Choroid plexus epithelial cell (primary cell): ENCODE measurements at regions not wholly inside any gene's neighbourhood (a gene's known extent, or its start where the extent isn't known, plus 50 kb on each side); places are given as distances from the start of the nearest gene placed in this dataset.

Source experiments
- DNase-seq: peaks from one replicate; pipeline ENCODE4 v3.0.0-alpha.2; 2010; ENCODE audit warnings: low read depth
- H3K4me3 ChIP-seq: 2 replicates; pipeline ENCODE4 v1.5.1; 2011; ENCODE audit warnings: low read depth, mild to moderate bottlenecking, control low read depth, low read length, moderate library complexity
- TF ChIP-seq, protein P1 (sequence below): conservative IDR thresholded peaks from 2 replicates; pipeline ENCODE4 v1.5.1; 2011; ENCODE audit warnings: low read depth, mild to moderate bottlenecking, control low read depth, inconsistent platforms, low read length, moderate library complexity

- TF ChIP-seq, protein P1, sequence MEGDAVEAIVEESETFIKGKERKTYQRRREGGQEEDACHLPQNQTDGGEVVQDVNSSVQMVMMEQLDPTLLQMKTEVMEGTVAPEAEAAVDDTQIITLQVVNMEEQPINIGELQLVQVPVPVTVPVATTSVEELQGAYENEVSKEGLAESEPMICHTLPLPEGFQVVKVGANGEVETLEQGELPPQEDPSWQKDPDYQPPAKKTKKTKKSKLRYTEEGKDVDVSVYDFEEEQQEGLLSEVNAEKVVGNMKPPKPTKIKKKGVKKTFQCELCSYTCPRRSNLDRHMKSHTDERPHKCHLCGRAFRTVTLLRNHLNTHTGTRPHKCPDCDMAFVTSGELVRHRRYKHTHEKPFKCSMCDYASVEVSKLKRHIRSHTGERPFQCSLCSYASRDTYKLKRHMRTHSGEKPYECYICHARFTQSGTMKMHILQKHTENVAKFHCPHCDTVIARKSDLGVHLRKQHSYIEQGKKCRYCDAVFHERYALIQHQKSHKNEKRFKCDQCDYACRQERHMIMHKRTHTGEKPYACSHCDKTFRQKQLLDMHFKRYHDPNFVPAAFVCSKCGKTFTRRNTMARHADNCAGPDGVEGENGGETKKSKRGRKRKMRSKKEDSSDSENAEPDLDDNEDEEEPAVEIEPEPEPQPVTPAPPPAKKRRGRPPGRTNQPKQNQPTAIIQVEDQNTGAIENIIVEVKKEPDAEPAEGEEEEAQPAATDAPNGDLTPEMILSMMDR, result no peak
These were observed 178.9 kb upstream of the SPRY1 start for GRCh38 chr4:123217664-123218063.

DNA sequence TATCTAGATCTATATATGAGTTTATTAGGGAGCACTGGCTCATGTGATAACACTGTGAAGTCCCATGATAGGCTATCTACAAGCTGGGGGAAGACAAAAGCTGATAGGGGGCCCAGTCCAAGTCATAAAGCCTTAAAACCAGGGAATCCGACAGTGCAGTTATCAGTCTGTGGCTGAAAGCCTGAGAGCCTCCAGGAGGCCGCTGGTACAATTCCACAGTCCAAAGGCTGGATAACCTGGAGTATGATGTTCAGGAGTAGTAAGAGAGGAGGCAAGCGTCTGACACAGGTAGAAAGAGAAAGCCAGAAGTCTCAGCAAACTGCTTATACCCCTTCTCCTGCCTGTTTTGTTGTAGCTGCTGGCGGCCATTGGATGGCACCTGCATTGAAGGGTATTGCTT, 177.6 kb upstream of the SPRY1 start:
- TF ChIP-seq, protein P1, result no peak
- H3K4me3 ChIP-seq, result no peak overlapping the region
- DNase-seq, result no peak

More at GRCh38 chr4:123217664-123218063, 178.9 kb upstream of the SPRY1 start:
- no peak for DNase-seq
- no peak overlapping the region for H3K4me3 ChIP-seq

DNA sequence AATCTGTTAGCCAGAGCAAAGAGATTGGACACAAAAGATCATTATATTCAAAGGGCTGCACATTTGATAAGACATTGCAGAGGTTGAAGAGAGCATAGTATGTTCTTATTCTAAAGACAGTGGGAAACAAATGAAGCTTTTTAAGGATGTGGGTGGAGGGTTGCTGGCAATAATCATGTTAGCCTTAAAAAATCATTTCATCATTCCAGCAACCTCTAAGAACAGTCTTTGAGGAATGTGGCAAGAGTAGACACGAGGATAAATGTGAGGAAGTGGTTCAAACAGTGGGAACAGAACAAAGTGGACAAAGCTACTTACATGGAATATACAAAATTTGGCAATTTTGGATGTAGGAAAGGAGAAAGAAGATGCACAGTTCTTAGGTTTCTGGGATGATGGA, 167.3 kb upstream of the SPRY1 start:
- DNase-seq, result no peak
- TF ChIP-seq, protein P1, result no peak
- no peak overlapping the region for H3K4me3 ChIP-seq

DNA sequence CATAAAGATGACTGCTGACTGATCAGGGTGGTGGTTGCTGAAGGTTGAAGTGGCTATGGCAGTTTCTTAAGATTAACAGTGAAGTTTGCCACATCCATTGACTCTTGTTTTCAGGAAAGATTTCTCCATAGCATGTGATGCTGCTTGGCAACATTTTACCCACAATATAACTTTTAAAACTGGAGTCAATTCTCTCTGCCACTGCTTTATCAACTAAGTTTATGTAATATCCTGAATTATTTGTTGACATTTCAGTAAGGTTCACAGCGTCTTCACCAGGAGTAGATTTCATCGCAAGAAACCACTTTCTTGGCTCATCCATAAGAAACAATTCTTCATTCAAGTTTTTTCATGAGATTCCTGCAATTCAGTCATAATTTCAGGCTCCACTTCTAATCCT, 166.5 kb upstream of the SPRY1 start:
- TF ChIP-seq, protein P1, result no peak
- H3K4me3 ChIP-seq, result no peak overlapping the region
- no peak for DNase-seq

- DNase-seq, result peak; percentile 41
- TF ChIP-seq, protein P1, result no peak
- no peak overlapping the region for H3K4me3 ChIP-seq
These were observed 164.2 kb upstream of the SPRY1 start for GRCh38 chr4:123232439-123232838.

DNA sequence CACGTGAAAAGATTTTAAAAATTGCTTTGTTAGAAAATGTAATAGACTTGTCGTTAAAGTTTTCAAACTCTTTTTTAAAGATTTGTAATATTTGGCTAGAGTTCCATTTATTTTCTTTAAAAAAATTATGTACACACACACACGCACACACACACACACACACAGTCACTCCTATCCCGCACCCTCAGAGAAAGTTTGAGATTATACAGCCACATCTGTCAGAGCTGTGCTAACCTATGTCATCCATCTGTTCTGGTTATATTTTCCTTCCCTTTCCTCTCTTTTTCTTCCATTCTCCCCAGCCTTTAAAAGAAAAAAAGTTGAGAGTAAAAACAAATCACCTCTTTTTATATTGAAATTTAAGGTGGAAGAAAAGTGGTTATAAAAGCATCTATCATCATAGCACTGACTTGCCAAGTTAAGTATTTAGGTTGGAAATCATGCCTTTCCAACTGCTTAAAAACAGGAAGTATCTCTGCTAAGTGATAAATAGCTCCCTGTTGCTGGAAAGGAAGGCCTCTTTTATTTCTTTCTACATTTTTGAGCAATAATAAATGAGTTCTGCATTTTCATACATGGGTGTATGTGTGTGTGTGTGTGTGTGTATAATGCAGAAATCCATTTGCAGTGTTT, 163.3 kb upstream of the SPRY1 start:
- H3K4me3 ChIP-seq, result no peak overlapping the region
- peak; percentile 30 for DNase-seq
- TF ChIP-seq, protein P1, result no peak

- TF ChIP-seq, protein P1, result no peak
- no peak overlapping the region for H3K4me3 ChIP-seq
- DNase-seq, result no peak
These were observed 161.6 kb upstream of the SPRY1 start for GRCh38 chr4:123234955-123235354.
